ENCODE measurements at regions not wholly inside any gene's neighbourhood (a gene's known extent, or its start where the extent isn't known, plus 50 kb on each side); places are given as distances from the start of the nearest gene placed in this dataset.

GRCh38 chrY:9158616-9159015 is 178.6 kb upstream of the TSPY4 start:
- 80% methylated on average over 1 of the region's 1 CpG; no CpG with 5 or more reads in 1 of the 2 experiments for WGBS, 2 experiments (ENCODE audit: extremely low coverage in 1 of 2, insufficient coverage in 1 of 2, insufficient read length in 1 of 2, insufficient replicate concordance in 2 of 2, low coverage in 1 of 2, low lambda C conversion rate in 2 of 2, missing lambda C conversion rate in 1 of 2)
- Histone ChIP-seq H2BK5ac (ENCODE audit: low read depth, low read length) (no peak overlapping the region), H3K4me1 (replicated peaks in 1 of 4; ENCODE audit: control insufficient read depth in 3 of 4, insufficient read depth in 4 of 4, low read length in 3 of 4) (no peaks in the 10 kb centered on the region), H2BK12ac (ENCODE audit: low read depth, low read length) (no peak overlapping the region), H3K23me2 (ENCODE audit: low read depth, low read length) (no peaks in the 10 kb centered on the region), H3K27me3 (replicated peaks in 1 of 4; ENCODE audit: control insufficient read depth in 3 of 4, extremely low read depth in 1 of 4, insufficient read depth in 3 of 4, low read length in 3 of 4) (no peaks in the 10 kb centered on the region), H3K4me2 (ENCODE audit: insufficient read depth in 1 of 2, low read depth in 2 of 2, low read length in 2 of 2) (no peak overlapping the region), H4K8ac (ENCODE audit: extremely low read depth, insufficient read depth, low read length) (no peak overlapping the region), H3K18ac (ENCODE audit: extremely low read depth, low read length) (no peak overlapping the region), H2BK20ac (ENCODE audit: low read length) (no peak overlapping the region), H3K36me3 (ENCODE audit: control insufficient read depth in 2 of 4, insufficient read depth in 4 of 4, low read length in 3 of 4) (no peaks in the 10 kb centered on the region), H3K27ac (ENCODE audit: low read depth, low read length) (no peak overlapping the region), H2BK15ac (ENCODE audit: low read length) (no peak overlapping the region), H4K5ac (ENCODE audit: insufficient read length, low read depth, low read length) (no peak overlapping the region), H3K14ac (ENCODE audit: insufficient read length) (no peak overlapping the region), H3K4me3 (ENCODE audit: extremely low read depth in 1 of 4, insufficient read depth in 2 of 4, low read depth in 3 of 4, low read length in 4 of 4) (no peak overlapping the region), H3K56ac (replicated peaks; ENCODE audit: insufficient read length, low read depth, low read length) (no peak overlapping the region), H3K9ac (replicated peaks in 1 of 4; ENCODE audit: extremely low read depth in 1 of 4, low read depth in 3 of 4, low read length in 3 of 4) (no peak overlapping the region), H3K79me1 (ENCODE audit: low read depth, low read length) (no peaks in the 10 kb centered on the region), H3K9me3 (ENCODE audit: insufficient read depth in 2 of 2, low read depth in 1 of 2, low read length in 1 of 2) (no peaks in the 10 kb centered on the region), H2AK5ac (ENCODE audit: low read depth, low read length) (no peak overlapping the region), H2BK120ac (replicated peaks; ENCODE audit: low read depth, low read length) (no peak overlapping the region), H3K4ac (replicated peaks; ENCODE audit: insufficient read length, low read depth, low read length) (no peak overlapping the region), H4K91ac (replicated peaks; ENCODE audit: insufficient read length, low read length) (no peak overlapping the region), H2AFZ (ENCODE audit: low read length) (no peak overlapping the region), H3K79me2 (ENCODE audit: control insufficient read depth in 1 of 2, insufficient read depth in 2 of 2, low read length in 2 of 2) (no peaks in the 10 kb centered on the region), H3K23ac (ENCODE audit: insufficient read length) (no peak overlapping the region), H4K20me1 (replicated peaks in 1 of 2; ENCODE audit: control insufficient read depth in 1 of 2, insufficient read depth in 2 of 2, low read length in 2 of 2) (no peaks in the 10 kb centered on the region)
- CTCF ChIA-PET (ENCODE audit: partially characterized antibody), result no interaction called here
- FAIRE-seq (no peak), DNase-seq (ENCODE audit: low read depth in 1 of 2, low spot score in 2 of 2) (no peak)
- POLR2A ChIA-PET (ENCODE audit: partially characterized antibody), result no interaction called here
- TF ChIP-seq SUZ12 (IDR thresholded peaks at IDR 0.05; ENCODE audit: low read length) (no peak), TEAD4 (IDR thresholded peaks at IDR 0.05; ENCODE audit: low read depth, low read length) (no peak), EZH2 (IDR thresholded peaks at IDR 0.05; ENCODE audit: low read depth, low read length, severe bottlenecking) (no peak), ATF2 (IDR thresholded peaks at IDR 0.05; ENCODE audit: low read length) (no peak), TAF1 (IDR thresholded peaks at IDR 0.05; ENCODE audit: low read depth, low read length) (no peak), KDM4A (IDR thresholded peaks at IDR 0.05; ENCODE audit: low read depth, low read length, severe bottlenecking) (no peak)
